HCT116 (cell line): ENCODE measurements at regions not wholly inside any gene's neighbourhood (a gene's known extent, or its start where the extent isn't known, plus 50 kb on each side); places are given as distances from the start of the nearest gene placed in this dataset.

Experiments used
- ATAC-seq: fragments of 200-7000 bp; cut with Tn5 transposase; 2 replicates; pipeline ENCODE4 v1.9.1; 2020; ENCODE audit warnings: mild to moderate bottlenecking, moderate library complexity
- BruUV-seq: library from RNA; stranded (reverse); fragments of 400-500 nt; replicated peaks from 2 replicates; lab custom pipeline; 2021; lab: Mats Ljungman, UMichigan
- CTCF ChIA-PET: fragments of 300-600 bp; sonication (Branson Sonifier 250); formaldehyde crosslinking; loops from one replicate; lab custom pipeline; 2021; ENCODE audit warnings: antibody characterized with exemption; lab: Charles Lee
- POLR2A ChIA-PET: fragments of 300-600, 350-600 bp; sonication (Branson Sonifier 250); formaldehyde crosslinking; loops from one replicate; lab custom pipeline; 2021; ENCODE audit warnings: antibody characterized with exemption; lab: Charles Lee
- RAD21 ChIA-PET, 2 experiments: fragments of 300-600 bp; sonication (Branson Sonifier 250); formaldehyde crosslinking; loops; one replicate each; lab custom pipeline; 2023; ENCODE audit warnings: low total read pairs in 2 of 2; ENCODE audit not compliant: uncharacterized antibody in 2 of 2, unreplicated experiment in 2 of 2, low non-redundant PET in 1 of 2; lab: Charles Lee
- DNase-seq: peaks from one replicate; pipeline ENCODE4 v3.0.0-alpha.2; 2010; ENCODE audit warnings: low read depth, low spot score
- H2AFZ ChIP-seq: fragments of 200-600 bp; shearing (Covaris generic), sonication (generic); 2 replicates; pipeline ENCODE4 v1.6.1; 2017; ENCODE audit warnings: low read depth, mixed run types, mixed read lengths, antibody characterized with exemption, low read length; ENCODE audit not compliant: poor library complexity, severe bottlenecking
- H3K27ac ChIP-seq: 2 replicates; pipeline ENCODE4 v1.5.1; 2012; ENCODE audit warnings: low read depth, low read length
- H3K27me3 ChIP-seq: fragments of 200-600 bp; sonication (generic); 2 replicates; pipeline ENCODE4 v1.6.1; 2016; ENCODE audit warnings: mixed run types, low read length, mixed read lengths; ENCODE audit not compliant: insufficient read depth
- H3K36me3 ChIP-seq, 2 experiments: fragments of 200-500 bp in 1 of 2; fragments of 200-600 bp in 1 of 2; sonication (Bioruptor generic) in 1 of 2; sonication (generic) in 1 of 2; 2 replicates each; pipeline versions ENCODE4 v1.5.1 to v1.6.1; 2014 to 2016; ENCODE audit warnings: low read length in 2 of 2, inconsistent platforms in 1 of 2, mixed read lengths in 1 of 2, mixed run types in 1 of 2; ENCODE audit not compliant: insufficient read depth in 2 of 2, control insufficient read depth in 1 of 2
- H3K4me1 ChIP-seq, 2 experiments: fragments of 200-600 bp in 1 of 2; sonication (generic) in 1 of 2; 2 replicates each; pipeline versions ENCODE4 v1.5.1 to v1.6.1; 2012 to 2017; ENCODE audit warnings: low read length in 2 of 2, inconsistent platforms in 1 of 2, mild to moderate bottlenecking in 1 of 2, mixed read lengths in 1 of 2, mixed run types in 1 of 2, moderate library complexity in 1 of 2; ENCODE audit not compliant: insufficient read depth in 2 of 2, control insufficient read depth in 1 of 2
- H3K4me2 ChIP-seq: fragments of 200-600 bp; sonication (generic); 2 replicates; pipeline ENCODE4 v1.6.1; 2017; ENCODE audit warnings: mixed run types, low read length, mixed read lengths
- H3K4me3 ChIP-seq, 2 experiments: fragments of 200-600 bp in 1 of 2; sonication (generic) in 1 of 2; replicated peaks in 1 of 2; 2 replicates each; pipeline ENCODE4 v1.5.1; 2011 to 2016; ENCODE audit warnings: low read length in 2 of 2, control low read depth in 1 of 2, low read depth in 1 of 2, mild to moderate bottlenecking in 1 of 2, mixed read lengths in 1 of 2, mixed run types in 1 of 2
- H3K79me2 ChIP-seq: fragments of 200-600 bp; sonication (generic); 2 replicates; pipeline ENCODE4 v1.6.1; 2017; ENCODE audit warnings: mild to moderate bottlenecking, mixed run types, low read length, moderate library complexity, mixed read lengths; ENCODE audit not compliant: insufficient read depth
- H3K9ac ChIP-seq: fragments of 200-600 bp; sonication (generic); 2 replicates; pipeline ENCODE4 v1.6.1; 2016; ENCODE audit warnings: low read length, mixed read lengths
- H3K9me2 ChIP-seq: fragments of 200-600 bp; sonication (generic), shearing (Covaris generic); 2 replicates; pipeline ENCODE4 v1.6.1; 2017; ENCODE audit warnings: mixed run types, mild to moderate bottlenecking, moderate library complexity; ENCODE audit not compliant: insufficient read depth
- H3K9me3 ChIP-seq, 2 experiments: fragments of 200-500 bp in 1 of 2; fragments of 200-600 bp in 1 of 2; sonication (Bioruptor generic) in 1 of 2; sonication (generic) in 1 of 2; 2 replicates each; pipeline ENCODE4 v1.6.1; 2014 to 2017; ENCODE audit warnings: low read length in 2 of 2, mixed read lengths in 2 of 2, inconsistent platforms in 1 of 2, low read depth in 1 of 2, mild to moderate bottlenecking in 1 of 2, mixed run types in 1 of 2, moderate library complexity in 1 of 2; ENCODE audit not compliant: control insufficient read depth in 1 of 2, insufficient read depth in 1 of 2
- H4K20me1 ChIP-seq: fragments of 200-600 bp; sonication (generic), shearing (Covaris generic); 2 replicates; pipeline ENCODE4 v1.6.1; 2017; ENCODE audit warnings: mixed run types, mild to moderate bottlenecking, moderate library complexity; ENCODE audit not compliant: insufficient read depth
- CBX3 ChIP-seq: IDR thresholded peaks from 2 replicates; pipeline ENCODE4 v1.6.1; 2012; ENCODE audit warnings: low read depth
- EGR1 ChIP-seq: IDR thresholded peaks from 2 replicates; pipeline ENCODE4 v1.6.1; 2012; ENCODE audit warnings: low read depth
- ELF1 ChIP-seq: IDR thresholded peaks from 2 replicates; pipeline ENCODE4 v1.6.1; 2012; ENCODE audit warnings: low read depth, borderline replicate concordance
- EZH2 ChIP-seq: fragments of 200-600 bp; sonication (generic); IDR thresholded peaks from 2 replicates; pipeline ENCODE4 v1.6.1; 2017; ENCODE audit warnings: antibody characterized with exemption, mixed run types
- EZH2phosphoT487 ChIP-seq: fragments of 200-600 bp; IDR thresholded peaks from 2 replicates; pipeline ENCODE4 v1.6.1; 2018; ENCODE audit warnings: antibody characterized with exemption, borderline replicate concordance
- JUND ChIP-seq: IDR thresholded peaks from 2 replicates; pipeline ENCODE4 v1.6.1; 2012
- MAX ChIP-seq: IDR thresholded peaks from 2 replicates; pipeline ENCODE4 v1.6.1; 2012
- POLR2AphosphoS5 ChIP-seq: IDR thresholded peaks from 2 replicates; pipeline ENCODE4 v1.6.1; 2011; ENCODE audit warnings: mild to moderate bottlenecking, low read depth, low read length, moderate library complexity
- RAD21 ChIP-seq: IDR thresholded peaks from 2 replicates; pipeline ENCODE4 v1.6.1; 2012; ENCODE audit warnings: low read depth, mild to moderate bottlenecking
- REST ChIP-seq: IDR thresholded peaks from 2 replicates; pipeline ENCODE4 v1.6.1; 2012; ENCODE audit warnings: low read depth
- SIN3A ChIP-seq: IDR thresholded peaks from 2 replicates; pipeline ENCODE4 v1.6.1; 2012; ENCODE audit warnings: low read depth
- SP1 ChIP-seq: IDR thresholded peaks from 2 replicates; pipeline ENCODE4 v1.6.1; 2012; ENCODE audit warnings: low read depth
- SRF ChIP-seq: IDR thresholded peaks from 2 replicates; pipeline ENCODE4 v1.6.1; 2012; ENCODE audit warnings: low read depth
- YY1 ChIP-seq: IDR thresholded peaks from 2 replicates; pipeline ENCODE4 v1.6.1; 2011; ENCODE audit warnings: low read length, low read depth, moderate library complexity, mild to moderate bottlenecking; ENCODE audit not compliant: insufficient replicate concordance; ENCODE audit errors: extremely low read depth
- ZBTB33 ChIP-seq: IDR thresholded peaks from 2 replicates; pipeline ENCODE4 v1.6.1; 2011; ENCODE audit warnings: mild to moderate bottlenecking, low read length, moderate library complexity; ENCODE audit not compliant: insufficient replicate concordance; ENCODE audit errors: extremely low read depth
- ZFX ChIP-seq: fragments of 450-650 bp; IDR thresholded peaks from 2 replicates; pipeline ENCODE4 v1.6.1; 2017
- ZNF274 ChIP-seq: fragments of 200-500 bp; sonication (Bioruptor generic); IDR thresholded peaks from 2 replicates; pipeline ENCODE4 v1.6.1; 2014; ENCODE audit warnings: mild to moderate bottlenecking, low read depth, low read length, inconsistent platforms
- intact Hi-C: fragments of 100-400 bp; cut with micrococcal nuclease; formaldehyde crosslinking; loops from 2 replicates; pipeline ENCODE4 v1.10.0; 2022

- H3K4me2 ChIP-seq = no peak overlapping the region
- no peaks in the 10 kb centered on the region for H3K27me3 ChIP-seq
- ChIA-PET RAD21 (no interaction called here), POLR2A (no interaction called here), CTCF (no interaction called here)
- H3K9me3 ChIP-seq = peaks cover 0 to 13% of the 10 kb centered on the region in 2 experiments; a peak in 3 of 4 replicates
- H3K36me3 ChIP-seq = no peaks in the 10 kb centered on the region
- H3K27ac ChIP-seq = no peak overlapping the region
- ATAC-seq (no peak), DNase-seq (no peak)
- no peaks in the 10 kb centered on the region for H3K4me1 ChIP-seq
- BruUV-seq = no TSS peak
- H4K20me1 ChIP-seq = no peaks in the 10 kb centered on the region
- no peak overlapping the region for H3K9ac ChIP-seq
- no peak overlapping the region for H2AFZ ChIP-seq
- H3K9me2 ChIP-seq = no peaks in the 10 kb centered on the region
- no peaks in the 10 kb centered on the region for H3K79me2 ChIP-seq
- intact Hi-C loops = no loop called here
- TF ChIP-seq MAX (no peak), ZNF274 (no peak)
- no peak overlapping the region for H3K4me3 ChIP-seq
Measured at GRCh38 chr9:12224449-12224848, 468.7 kb upstream of the TYRP1 start.

GRCh38 chr9:12230708-12231107, 462.5 kb upstream of the TYRP1 start:
- Histone ChIP-seq H3K4me1 (no peaks in the 10 kb centered on the region), H4K20me1 (no peaks in the 10 kb centered on the region), H3K27me3 (no peaks in the 10 kb centered on the region), H3K9ac (no peak overlapping the region), H3K79me2 (no peaks in the 10 kb centered on the region), H3K9me3 (peaks cover 0 to 19% of the 10 kb centered on the region in 2 experiments; a peak in 3 of 4 replicates), H3K9me2 (no peaks in the 10 kb centered on the region), H2AFZ (no peak overlapping the region), H3K4me2 (no peak overlapping the region), H3K36me3 (no peaks in the 10 kb centered on the region), H3K4me3 (no peak overlapping the region), H3K27ac (no peak overlapping the region)
- no TSS peak for BruUV-seq
- ChIA-PET RAD21 (no interaction called here), CTCF (no interaction called here), POLR2A (no interaction called here)
- intact Hi-C loops = no loop called here
- DNase-seq (no peak), ATAC-seq (no peak)
- TF ChIP-seq ZFX (no peak), MAX (no peak), ZBTB33 (no peak), REST (no peak), SIN3A (no peak), RAD21 (no peak), ELF1 (no peak), SRF (no peak), EZH2phosphoT487 (no peak), POLR2AphosphoS5 (no peak), CBX3 (no peak), YY1 (no peak), EZH2 (no peak), ZNF274 (no peak), EGR1 (no peak), SP1 (no peak), JUND (no peak)
